Stomach (tissue), 8 donors: ENCODE measurements at regions not wholly inside any gene's neighbourhood (a gene's known extent, or its start where the extent isn't known, plus 50 kb on each side); places are given as distances from the start of the nearest gene placed in this dataset.
"Not testable (repeated sequence)": the region's sequence is repeated elsewhere in the genome, so short reads cannot be mapped to it uniquely, and the experiment has no call there.

Experiments used
- DNase-seq, 2 donors: peaks; one replicate each; pipeline versions ENCODE4 v3.0.0 to v3.0.0-alpha.2; 2013 to 2019
- H3K27ac ChIP-seq, 5 donors: fragments of 200-600 bp in 4 of 5; sonication (generic) in 4 of 5; one replicate each; pipeline ENCODE4 v1.5.1; 2013 to 2019; ENCODE audit warnings: mild to moderate bottlenecking in 1 of 5, moderate library complexity in 1 of 5
- H3K27me3 ChIP-seq, 3 donors: fragments of 200-600 bp; sonication (generic); one replicate each; pipeline ENCODE4 v1.5.1; 2017 to 2019; ENCODE audit warnings: mixed run types in 1 of 3
- H3K36me3 ChIP-seq, 4 donors: fragments of 200-600 bp; sonication (generic); 1 replicate in 3 of 4; 2 replicates in 1 of 4; pipeline ENCODE4 v1.5.1; 2016 to 2019
- H3K4me1 ChIP-seq, 4 donors: fragments of 200-600 bp; sonication (generic); one replicate each; pipeline ENCODE4 v1.5.1; 2016 to 2019
- H3K4me3 ChIP-seq, 4 donors: fragments of 200-600 bp; sonication (generic) in 3 of 4; one replicate each; pipeline ENCODE4 v1.5.1; 2016 to 2019; ENCODE audit warnings: mild to moderate bottlenecking in 1 of 4
- H3K9me3 ChIP-seq, 4 donors: fragments of 200-600 bp; sonication (generic); one replicate each; pipeline ENCODE4 v1.5.1; 2016 to 2019
- EP300 ChIP-seq: sonication (generic); formaldehyde crosslinking; IDR thresholded peaks from one replicate; pipeline ENCODE4 v1.6.1; 2017; ENCODE audit warnings: antibody characterized with exemption
- POLR2A ChIP-seq, 4 donors: fragments of 450-650 bp; IDR thresholded peaks; one replicate each; pipeline ENCODE4 v1.6.1; 2016; ENCODE audit warnings: antibody characterized with exemption in 4 of 4, control low read depth in 2 of 4, mild to moderate bottlenecking in 1 of 4, moderate library complexity in 1 of 4
- POLR2AphosphoS5 ChIP-seq, 3 donors: sonication (generic); formaldehyde crosslinking; IDR thresholded peaks; one replicate each; pipeline ENCODE4 v1.6.1; 2016; ENCODE audit warnings: antibody characterized with exemption in 3 of 3
- WGBS, 5 donors: extraction: QIAGEN DNeasy Blood & Tissue Kit in 3 of 5; methylation state at CpG; one replicate each; pipeline versions ENCODE4 v1.1.5 to v1.1.7; 2013 to 2018; 5-methylcytosine and 5-hydroxymethylcytosine counted together
- intact Hi-C: fragments of 100-400 bp; cut with DNase I; formaldehyde crosslinking; loops from one replicate; pipeline ENCODE4 v1.15.1; 2023; ENCODE audit warnings: low total_unique reads
- TF ChIP-seq, protein P1 (sequence below), 7 experiments: fragments of 450-650 bp in 4 of 7; fragments of 200-600 bp in 3 of 7; sonication (generic) in 3 of 7; IDR thresholded peaks; one replicate each; pipeline ENCODE4 v1.5.1; 2016 to 2019; ENCODE audit warnings: antibody characterized with exemption in 7 of 7, control low read depth in 2 of 7, mild to moderate bottlenecking in 1 of 7
- donor health status: healthy with polysubstance abuse.
- donor health status: Bipolar disorder and iron deficiency.
- donor health status: healthy.

DNA sequence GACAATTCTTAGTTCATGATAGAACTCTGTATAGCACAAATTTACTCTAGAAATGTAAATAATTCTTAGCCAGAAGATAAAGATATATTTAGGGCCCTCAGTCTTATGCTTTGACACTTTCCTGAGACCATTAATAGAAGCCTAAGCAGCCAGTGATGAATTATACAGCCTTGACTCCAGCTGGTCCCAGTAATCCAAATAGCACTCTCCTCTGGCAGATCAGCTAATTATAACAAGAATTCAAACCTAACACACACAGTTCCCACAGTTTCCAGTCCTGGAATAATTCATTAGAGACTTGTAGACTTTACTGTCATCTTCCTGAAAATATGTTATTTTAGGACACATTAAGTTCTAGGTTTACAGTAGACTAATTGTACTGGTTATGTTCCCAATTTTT is 50.4 kb downstream of the SHOC1 start:
- intact Hi-C loops: no loop called here
- peak in 1 of 2 donors; percentile 20 for DNase-seq
- H3K27me3 ChIP-seq: no peaks in the 10 kb centered on the region
- no peak overlapping the region for H3K27ac ChIP-seq
- H3K4me1 ChIP-seq: peaks cover 0 to 18% (median 8%) of the 10 kb centered on the region in 4 donors
- TF ChIP-seq POLR2A (IDR thresholded peaks at IDR 0.05): no peak
- no peaks in the 10 kb centered on the region for H3K9me3 ChIP-seq
- no peak overlapping the region for H3K4me3 ChIP-seq
- H3K36me3 ChIP-seq: no peaks in the 10 kb centered on the region

DNA sequence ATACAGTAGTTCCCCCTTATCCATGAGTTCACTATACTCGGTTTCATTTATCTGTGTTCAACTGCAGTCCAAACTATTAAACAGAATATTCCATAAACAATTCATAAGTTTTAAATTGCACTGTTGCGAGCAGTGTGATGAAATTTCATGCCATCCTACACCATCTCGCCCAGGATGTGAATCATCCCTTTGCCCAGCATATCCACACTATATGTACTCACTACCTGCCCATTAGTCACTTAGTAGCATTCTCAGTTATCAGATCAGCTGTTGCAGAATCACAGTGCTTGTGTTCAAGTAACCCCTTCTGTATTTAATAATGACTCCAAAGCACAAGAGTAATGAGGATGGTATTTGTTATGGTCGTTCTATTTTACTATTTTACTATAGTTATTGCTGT is 51.5 kb downstream of the SHOC1 start:
- H3K27me3 ChIP-seq: no peaks in the 10 kb centered on the region
- DNase-seq: no peak
- H3K4me1 ChIP-seq: peaks cover 0 to 18% (median 8%) of the 10 kb centered on the region in 4 donors
- H3K36me3 ChIP-seq: no peaks in the 10 kb centered on the region
- no peak overlapping the region for H3K4me3 ChIP-seq
- H3K9me3 ChIP-seq: no peaks in the 10 kb centered on the region
- TF ChIP-seq POLR2A (IDR thresholded peaks at IDR 0.05) (no peak), POLR2AphosphoS5 (IDR thresholded peaks at IDR 0.05) (peak in 1 of 3 donors; percentile 48), EP300 (no peak)
- TF ChIP-seq, protein P1, sequence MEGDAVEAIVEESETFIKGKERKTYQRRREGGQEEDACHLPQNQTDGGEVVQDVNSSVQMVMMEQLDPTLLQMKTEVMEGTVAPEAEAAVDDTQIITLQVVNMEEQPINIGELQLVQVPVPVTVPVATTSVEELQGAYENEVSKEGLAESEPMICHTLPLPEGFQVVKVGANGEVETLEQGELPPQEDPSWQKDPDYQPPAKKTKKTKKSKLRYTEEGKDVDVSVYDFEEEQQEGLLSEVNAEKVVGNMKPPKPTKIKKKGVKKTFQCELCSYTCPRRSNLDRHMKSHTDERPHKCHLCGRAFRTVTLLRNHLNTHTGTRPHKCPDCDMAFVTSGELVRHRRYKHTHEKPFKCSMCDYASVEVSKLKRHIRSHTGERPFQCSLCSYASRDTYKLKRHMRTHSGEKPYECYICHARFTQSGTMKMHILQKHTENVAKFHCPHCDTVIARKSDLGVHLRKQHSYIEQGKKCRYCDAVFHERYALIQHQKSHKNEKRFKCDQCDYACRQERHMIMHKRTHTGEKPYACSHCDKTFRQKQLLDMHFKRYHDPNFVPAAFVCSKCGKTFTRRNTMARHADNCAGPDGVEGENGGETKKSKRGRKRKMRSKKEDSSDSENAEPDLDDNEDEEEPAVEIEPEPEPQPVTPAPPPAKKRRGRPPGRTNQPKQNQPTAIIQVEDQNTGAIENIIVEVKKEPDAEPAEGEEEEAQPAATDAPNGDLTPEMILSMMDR (IDR thresholded peaks at IDR 0.05): no peak
- WGBS, 5 donors: 56 to 68% (median 66%) methylated on average over 4 of the region's 4 CpGs
- no peak overlapping the region for H3K27ac ChIP-seq
- intact Hi-C loops: no loop called here

DNA sequence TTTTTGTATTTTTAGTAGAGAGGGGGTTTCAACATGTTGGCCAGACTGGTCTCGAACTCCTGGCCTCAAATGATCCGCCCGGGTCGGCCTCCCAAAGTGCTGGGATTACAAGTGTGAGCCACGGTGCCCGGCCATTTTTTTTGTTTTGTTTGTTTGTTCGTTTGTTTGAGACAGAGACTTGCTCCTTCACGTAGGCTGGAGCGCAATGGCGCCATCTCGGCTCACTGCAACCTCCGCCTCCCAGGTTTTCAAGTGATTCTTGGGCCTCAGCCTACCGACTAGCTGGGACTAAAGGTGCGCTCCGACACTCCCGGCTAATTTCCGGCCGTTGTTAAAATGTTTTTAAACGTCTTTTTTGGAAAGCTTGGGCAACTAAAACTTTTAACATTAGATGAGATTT is 54.0 kb downstream of the SHOC1 start:
- intact Hi-C loops: no loop called here
- peaks cover 0 to 18% (median 8%) of the 10 kb centered on the region in 4 donors for H3K4me1 ChIP-seq
- no peak for DNase-seq
- H3K36me3 ChIP-seq: no peaks in the 10 kb centered on the region
- no peaks in the 10 kb centered on the region for H3K27me3 ChIP-seq
- no peak overlapping the region for H3K27ac ChIP-seq
- H3K4me3 ChIP-seq: no peak overlapping the region
- no peaks in the 10 kb centered on the region for H3K9me3 ChIP-seq
- TF ChIP-seq POLR2AphosphoS5 (IDR thresholded peaks at IDR 0.05) (no peak), EP300 (no peak), POLR2A (IDR thresholded peaks at IDR 0.05) (no peak)
- TF ChIP-seq, protein P1 (IDR thresholded peaks at IDR 0.05): no peak
- WGBS, 5 donors: 95 to 97% (median 95%) methylated on average over 19 of the region's 19 CpGs

GRCh38 chr9:111736714-111737113 is 58.0 kb downstream of the SHOC1 start:
- intact Hi-C loops: no loop called here
- no peak overlapping the region for H3K27ac ChIP-seq
- H3K27me3 ChIP-seq: no peaks in the 10 kb centered on the region
- TF ChIP-seq, protein P1 (IDR thresholded peaks at IDR 0.05): no peak
- TF ChIP-seq POLR2AphosphoS5 (IDR thresholded peaks at IDR 0.05): no peak
- no peak for TF ChIP-seq EP300
- TF ChIP-seq POLR2A (IDR thresholded peaks at IDR 0.05): no peak
- no peaks in the 10 kb centered on the region for H3K36me3 ChIP-seq
- no peak overlapping the region for H3K4me3 ChIP-seq
- DNase-seq: no peak
- H3K9me3 ChIP-seq: no peaks in the 10 kb centered on the region
- H3K4me1 ChIP-seq: no peaks in the 10 kb centered on the region

DNA sequence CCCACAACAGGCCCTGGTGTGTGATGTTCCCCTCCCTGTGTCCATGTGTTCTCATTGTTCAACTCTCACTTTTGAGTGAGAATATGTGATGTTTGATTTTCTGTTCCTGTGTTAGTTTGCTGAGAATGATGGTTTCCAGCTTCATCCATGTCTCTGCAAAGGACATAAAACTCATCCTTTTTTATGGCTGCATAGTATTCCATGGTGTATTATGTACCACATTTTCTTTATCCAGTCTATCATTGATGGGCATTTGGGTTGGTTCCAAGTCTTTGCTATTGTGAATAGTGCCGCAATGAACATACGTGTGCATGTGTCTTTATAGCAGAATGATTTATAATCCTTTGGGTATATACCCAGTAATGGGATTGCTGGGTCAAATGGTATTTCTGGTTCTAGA is 59.4 kb downstream of the SHOC1 start:
- H3K4me1 ChIP-seq, H3K27me3 ChIP-seq, intact Hi-C loops, H3K27ac ChIP-seq, H3K9me3 ChIP-seq, DNase-seq, H3K4me3 ChIP-seq, H3K36me3 ChIP-seq: not testable (repeated sequence)
- 82 to 100% (median 89%) methylated on average over 2 of the region's 2 CpGs for WGBS, 5 donors

DNA sequence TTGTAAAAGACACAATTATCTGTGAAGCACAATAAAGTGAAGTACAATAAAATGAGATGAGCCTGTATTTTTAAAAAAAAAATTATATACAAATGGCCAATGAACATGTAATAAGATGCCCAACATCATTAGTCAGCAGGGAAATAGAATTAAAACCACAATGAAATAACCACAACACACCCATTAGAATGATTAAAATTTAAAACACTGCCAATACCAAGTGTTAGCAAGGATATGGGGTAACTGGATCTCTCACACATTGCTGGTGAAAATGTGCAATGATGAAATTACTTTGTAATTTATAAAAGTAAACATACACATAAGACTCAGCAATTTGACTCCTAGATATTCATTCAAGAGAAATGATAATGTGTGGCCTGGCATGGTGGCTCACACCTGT is 62.8 kb downstream of the SHOC1 start:
- H3K27ac ChIP-seq: no peak overlapping the region
- H3K9me3 ChIP-seq: peaks cover 0 to 13% (median 2%) of the 10 kb centered on the region in 4 donors
- H3K36me3 ChIP-seq: peaks cover 0 to 14% (median 0%) of the 10 kb centered on the region in 4 donors
- peaks cover 0 to 10% (median 0%) of the 10 kb centered on the region in 4 donors for H3K4me1 ChIP-seq
- intact Hi-C loops: no loop called here
- TF ChIP-seq POLR2AphosphoS5 (IDR thresholded peaks at IDR 0.05): no peak
- TF ChIP-seq EP300: no peak
- no peak for TF ChIP-seq POLR2A (IDR thresholded peaks at IDR 0.05)
- TF ChIP-seq, protein P1 (IDR thresholded peaks at IDR 0.05): no peak
- no peaks in the 10 kb centered on the region for H3K27me3 ChIP-seq
- DNase-seq: no peak
- no peak overlapping the region for H3K4me3 ChIP-seq
